T47D (cell line): ENCODE measurements at regions not wholly inside any gene's neighbourhood (a gene's known extent, or its start where the extent isn't known, plus 50 kb on each side); places are given as distances from the start of the nearest gene placed in this dataset.

Experiments
- DNase-seq, 2 experiments: peaks; one replicate each; pipeline versions ENCODE4 v3.0.0 to v3.0.0-alpha.2; 2011 to 2012; ENCODE audit warnings: low read depth in 1 of 2, low spot score in 1 of 2
- JUND ChIP-seq: IDR thresholded peaks from 2 replicates; pipeline ENCODE4 v1.6.1; 2012; ENCODE audit warnings: low read depth
- in situ Hi-C: cut with HindIII; loops from 2 replicates; pipeline ENCODE4 v1.10.0; 2016; ENCODE audit warnings: low sequenced_read_pairs, low pct_unique_long_range_greater_than_20kb

DNA sequence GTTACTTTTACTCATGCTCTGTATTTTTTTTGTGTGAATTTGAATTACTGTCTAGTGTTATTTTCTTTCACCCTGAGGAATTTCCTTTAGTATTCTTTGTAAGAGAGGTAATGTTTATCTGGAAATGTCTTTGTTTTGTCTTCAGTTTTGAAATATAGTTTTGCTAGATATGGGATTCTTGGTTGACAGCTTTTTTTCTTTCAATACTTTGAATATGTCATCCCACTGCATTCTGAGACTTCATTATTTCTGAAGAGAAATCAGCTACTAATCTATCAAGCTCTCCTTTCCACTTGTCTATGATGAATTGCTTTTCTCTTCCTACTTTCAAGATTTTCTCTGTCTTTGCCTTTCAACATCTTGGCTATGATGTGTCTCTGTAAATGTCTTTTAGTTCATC lies 217.0 kb upstream of the CASK start:
- in situ Hi-C loops = no loop called here
- no peak for TF ChIP-seq JUND
- no peak for DNase-seq

- in situ Hi-C loops = no loop called here
- DNase-seq = no peak
- TF ChIP-seq JUND = no peak
These were observed 212.4 kb upstream of the CASK start for GRCh38 chrX:42135583-42136228.

- in situ Hi-C loops = no loop called here
- no peak for TF ChIP-seq JUND
- DNase-seq = no peak
These were observed 208.5 kb upstream of the CASK start for GRCh38 chrX:42131856-42132255.

DNA sequence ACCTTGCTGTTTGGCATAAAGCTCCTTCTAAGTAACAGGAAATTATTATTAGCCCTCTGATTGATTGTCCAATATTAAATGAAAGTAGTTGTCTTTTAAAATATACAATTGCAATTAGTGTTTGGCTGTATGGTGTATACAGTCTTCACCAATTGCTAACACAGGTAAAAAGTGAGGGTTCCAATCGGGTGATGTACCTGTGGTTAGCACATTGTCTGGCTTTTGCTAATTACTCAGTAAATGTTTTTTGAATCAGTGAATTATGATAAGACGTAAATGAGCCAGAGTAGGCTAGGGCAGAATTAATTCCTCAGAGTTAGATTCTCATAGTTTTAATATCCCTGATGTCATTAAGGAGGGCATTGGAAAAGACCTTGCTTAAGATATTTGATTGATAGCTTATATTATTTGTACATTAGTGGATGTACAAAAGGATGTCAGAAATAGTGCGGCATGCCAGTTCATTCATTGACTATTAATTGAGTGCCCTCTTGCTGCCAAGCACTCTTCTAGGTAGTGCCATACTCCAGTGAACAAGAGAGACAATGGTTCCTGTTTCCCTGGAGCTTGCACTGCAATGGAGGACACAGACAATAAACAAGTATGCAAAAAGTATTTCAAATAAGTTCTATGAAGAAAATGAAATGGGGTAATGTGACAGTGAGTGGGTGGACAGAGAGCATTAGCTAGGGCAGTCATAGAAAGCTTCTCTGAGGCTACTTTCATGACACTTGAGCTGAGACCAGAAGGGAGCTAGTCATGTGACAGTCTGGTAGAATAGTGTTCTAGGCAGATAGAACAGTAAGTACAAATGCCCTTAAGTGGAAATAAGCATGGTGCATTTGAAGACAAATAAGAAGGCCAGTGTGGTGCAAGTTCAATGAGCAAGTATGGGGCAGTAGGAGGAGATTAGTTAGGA lies 205.9 kb upstream of the CASK start:
- no peak for DNase-seq
- TF ChIP-seq JUND = no peak
- in situ Hi-C loops = no loop called here

GRCh38 chrX:42128587-42128986 lies 205.2 kb upstream of the CASK start:
- no peak for DNase-seq
- no peak for TF ChIP-seq JUND
- in situ Hi-C loops = no loop called here

- TF ChIP-seq JUND = no peak
- DNase-seq = no peak
- in situ Hi-C loops = no loop called here
These were observed 204.7 kb upstream of the CASK start for GRCh38 chrX:42128020-42128419.

DNA sequence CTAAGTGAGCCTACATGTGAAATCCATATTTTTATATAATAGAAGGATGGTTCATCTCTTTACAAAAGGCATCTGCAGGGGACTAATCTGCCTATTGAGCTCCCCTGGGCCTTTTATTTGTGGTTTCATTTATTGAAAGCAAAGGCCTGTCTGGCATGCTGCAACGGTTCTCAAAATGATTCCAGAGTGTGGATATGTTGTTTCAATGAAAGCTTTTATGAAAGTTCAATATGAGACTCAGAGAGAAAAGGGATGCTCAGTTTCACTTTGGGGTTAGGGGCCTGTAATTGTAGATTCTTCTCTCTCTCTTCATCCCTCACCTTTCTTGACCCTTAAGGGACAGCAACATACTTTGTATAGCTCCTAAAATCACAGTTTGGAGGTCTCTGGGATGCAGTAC lies 204.2 kb upstream of the CASK start:
- no peak for TF ChIP-seq JUND
- DNase-seq = no peak

GRCh38 chrX:42123369-42123768 lies 200.0 kb upstream of the CASK start:
- DNase-seq = no peak
- in situ Hi-C loops = no loop called here
- TF ChIP-seq JUND = no peak

More for the DNA sequence above, 204.2 kb upstream of the CASK start:
- in situ Hi-C loops = no loop called here

GRCh38 chrX:42119076-42119475 lies 195.7 kb upstream of the CASK start:
- no peak for DNase-seq
- in situ Hi-C loops = no loop called here
- no peak for TF ChIP-seq JUND

DNA sequence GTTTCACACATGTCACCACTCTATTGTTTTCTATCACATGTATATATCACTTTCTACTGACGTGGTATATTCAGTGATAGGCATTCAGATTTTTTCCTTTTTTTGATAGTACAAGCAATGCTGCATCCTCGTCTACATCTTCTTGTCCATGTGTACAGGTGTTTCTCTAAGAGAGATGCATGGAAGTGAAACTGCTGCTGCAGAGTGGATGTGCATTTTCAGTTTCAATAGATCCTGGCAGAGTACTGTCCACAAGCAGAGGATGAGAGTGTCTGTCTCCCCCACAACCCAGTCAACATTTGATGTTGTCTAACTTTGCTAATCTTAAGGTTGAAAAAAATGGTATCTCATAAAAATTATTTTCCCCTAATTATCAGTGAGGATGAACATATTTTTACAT lies 194.0 kb upstream of the CASK start:
- TF ChIP-seq JUND = no peak
- in situ Hi-C loops = no loop called here
- DNase-seq = no peak

DNA sequence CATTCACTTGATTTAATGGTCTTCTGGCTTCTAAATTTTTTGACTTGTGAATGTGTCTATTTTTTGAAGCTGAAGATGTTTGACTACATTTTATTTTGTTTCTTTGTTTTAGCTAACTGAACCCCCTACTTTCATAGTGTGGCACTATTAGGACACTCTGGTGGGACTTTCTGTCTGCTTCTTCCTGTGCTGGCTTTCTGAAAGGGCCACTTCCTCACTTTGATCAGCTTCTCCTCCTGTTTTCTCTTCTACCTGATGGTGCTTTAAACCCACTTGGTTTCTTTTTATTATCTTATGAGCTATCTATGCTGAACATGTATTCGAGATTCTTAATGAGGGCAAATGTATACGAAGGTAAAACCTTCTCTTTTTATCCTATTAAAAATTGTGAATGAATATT lies 186.1 kb upstream of the CASK start:
- in situ Hi-C loops = no loop called here
- no peak for TF ChIP-seq JUND
- no peak for DNase-seq

DNA sequence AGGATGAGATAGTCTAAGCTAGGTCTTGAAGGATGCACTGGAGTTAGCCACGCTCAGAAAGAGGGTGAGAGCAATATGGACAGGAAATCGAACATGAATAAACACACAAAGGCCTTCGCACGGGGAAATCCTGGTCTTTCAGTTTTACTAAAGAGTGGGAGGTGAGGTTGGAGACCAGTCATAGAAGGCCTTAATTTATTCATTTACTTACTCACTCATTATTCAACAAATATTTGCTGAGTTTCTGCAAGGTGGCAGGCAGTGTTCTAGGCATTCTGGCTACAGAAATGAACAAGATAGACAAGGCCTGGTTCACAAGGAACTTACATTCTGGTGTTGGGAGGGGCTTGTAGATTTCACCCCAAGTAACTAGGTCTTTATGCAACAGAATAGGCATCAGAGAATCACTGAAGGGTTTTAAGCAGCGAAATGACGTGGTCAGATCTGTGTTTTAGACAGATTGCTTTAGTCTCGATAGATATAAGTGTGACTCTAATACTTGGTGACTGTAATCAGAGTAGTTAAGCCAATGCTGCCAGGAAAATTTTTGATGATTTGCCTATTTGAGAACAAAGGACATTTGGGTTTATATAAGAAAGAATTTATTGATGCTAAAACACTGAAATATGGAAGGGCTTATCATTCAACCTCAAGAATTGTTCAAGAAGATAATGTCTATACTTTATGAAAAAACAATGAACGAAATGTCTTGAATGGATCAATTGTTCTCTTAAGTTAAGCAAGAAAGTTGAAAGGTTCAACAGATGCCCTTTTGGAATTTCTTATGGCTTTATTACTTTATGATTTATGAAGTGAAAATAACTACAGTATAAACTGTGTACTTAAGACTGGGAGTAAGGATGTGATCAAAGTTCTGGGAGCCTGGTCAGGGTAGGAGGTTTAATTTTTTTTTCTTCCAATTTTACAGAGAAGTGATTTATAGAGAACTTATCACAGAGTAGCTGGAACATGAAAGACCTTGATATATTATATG lies 184.4 kb upstream of the CASK start:
- DNase-seq = no peak
- in situ Hi-C loops = no loop called here
- no peak for TF ChIP-seq JUND

- in situ Hi-C loops = no loop called here
- no peak for DNase-seq
- no peak for TF ChIP-seq JUND
These were observed 183.2 kb upstream of the CASK start for GRCh38 chrX:42106556-42106955.
